ENCODE measurements at regions not wholly inside any gene's neighbourhood (a gene's known extent, or its start where the extent isn't known, plus 50 kb on each side); places are given as distances from the start of the nearest gene placed in this dataset.

GRCh38 chr5:81856948-81857928 is 106.3 kb upstream of the SSBP2 start:
- no peak for DNase-seq (ENCODE audit: low read depth, low spot score)

GRCh38 chr5:81855591-81855990 is 104.7 kb upstream of the SSBP2 start:
- no peak for DNase-seq (ENCODE audit: low read depth, low spot score)

- no peak for DNase-seq (ENCODE audit: low read depth, low spot score)
These were observed 104.0 kb upstream of the SSBP2 start for GRCh38 chr5:81854915-81855314.

- DNase-seq (ENCODE audit: low read depth, low spot score): no peak
These were observed 103.6 kb upstream of the SSBP2 start for GRCh38 chr5:81854485-81854884.

GRCh38 chr5:81853030-81853357 is 102.1 kb upstream of the SSBP2 start:
- no peak for DNase-seq (ENCODE audit: low read depth, low spot score)

GRCh38 chr5:81852291-81853029 is 101.6 kb upstream of the SSBP2 start:
- DNase-seq (ENCODE audit: low read depth, low spot score): no peak

GRCh38 chr5:81851481-81852178 is 100.7 kb upstream of the SSBP2 start:
- DNase-seq (ENCODE audit: low read depth, low spot score): peak; percentile 67

GRCh38 chr5:81850501-81851357 is 99.8 kb upstream of the SSBP2 start:
- no peak for DNase-seq (ENCODE audit: low read depth, low spot score)

GRCh38 chr5:81849770-81850367 is 99.0 kb upstream of the SSBP2 start:
- DNase-seq (ENCODE audit: low read depth, low spot score): no peak

GRCh38 chr5:81848362-81848880 is 97.5 kb upstream of the SSBP2 start:
- no peak for DNase-seq (ENCODE audit: low read depth, low spot score)

- DNase-seq (ENCODE audit: low read depth, low spot score): no peak
These were observed 95.4 kb upstream of the SSBP2 start for GRCh38 chr5:81846301-81846700.

GRCh38 chr5:81843845-81844244 is 92.9 kb upstream of the SSBP2 start:
- DNase-seq (ENCODE audit: low read depth, low spot score): no peak

- no peak for DNase-seq (ENCODE audit: low read depth, low spot score)
These were observed 92.0 kb upstream of the SSBP2 start for GRCh38 chr5:81842795-81843398.

- no peak for DNase-seq (ENCODE audit: low read depth, low spot score)
These were observed 88.1 kb upstream of the SSBP2 start for GRCh38 chr5:81839034-81839433.

GRCh38 chr5:81838307-81838906 is 87.5 kb upstream of the SSBP2 start:
- no peak for DNase-seq (ENCODE audit: low read depth, low spot score)

GRCh38 chr5:81837667-81838306 is 86.9 kb upstream of the SSBP2 start:
- DNase-seq (ENCODE audit: low read depth, low spot score): no peak

GRCh38 chr5:81835814-81836367 is 85.0 kb upstream of the SSBP2 start:
- no peak for DNase-seq (ENCODE audit: low read depth, low spot score)

- DNase-seq (ENCODE audit: low read depth, low spot score): no peak
These were observed 83.2 kb upstream of the SSBP2 start for GRCh38 chr5:81834021-81834660.

Measured in activated CD4-positive, CD25-positive, alpha-beta regulatory T cell treated with anti-CD3 and anti-CD28 coated beads, Interleukin-2, amount 50 U/mL, for 16 hours (primary cell).